Medulla oblongata (tissue), 1 donor: ENCODE measurements at regions not wholly inside any gene's neighbourhood (a gene's known extent, or its start where the extent isn't known, plus 50 kb on each side); places are given as distances from the start of the nearest gene placed in this dataset.
"Not testable (repeated sequence)": the region's sequence is repeated elsewhere in the genome, so short reads cannot be mapped to it uniquely, and the experiment has no call there.

Experiments
- DNase-seq: peaks from one replicate; pipeline ENCODE4 v3.0.0-alpha.2; 2015; ENCODE audit errors: extremely low spot score

- DNase-seq = no peak
Observed at GRCh38 chr2:228522276-228522675, 340.8 kb upstream of the SPHKAP start.

DNA sequence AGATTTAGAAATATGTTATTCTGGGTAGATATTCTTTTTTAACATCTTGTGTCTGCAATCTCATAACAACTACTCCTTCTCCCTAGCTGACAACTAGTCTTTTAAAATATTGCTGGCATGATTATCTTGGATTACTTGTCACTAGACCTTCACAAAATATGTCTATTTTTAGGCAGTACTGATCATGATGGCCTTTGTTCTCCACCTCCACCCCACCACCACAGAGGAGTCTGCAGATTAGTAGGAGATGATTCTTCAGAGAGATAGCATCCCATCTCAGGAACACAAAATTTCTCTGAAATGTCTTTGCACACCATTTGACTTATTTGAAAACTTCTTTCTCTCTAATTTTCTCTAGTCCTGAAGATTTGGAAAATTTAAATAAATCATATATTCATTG lies 338.1 kb upstream of the SPHKAP start:
- no peak for DNase-seq

- no peak for DNase-seq
Observed at GRCh38 chr2:228516019-228516418, 334.5 kb upstream of the SPHKAP start.

DNA sequence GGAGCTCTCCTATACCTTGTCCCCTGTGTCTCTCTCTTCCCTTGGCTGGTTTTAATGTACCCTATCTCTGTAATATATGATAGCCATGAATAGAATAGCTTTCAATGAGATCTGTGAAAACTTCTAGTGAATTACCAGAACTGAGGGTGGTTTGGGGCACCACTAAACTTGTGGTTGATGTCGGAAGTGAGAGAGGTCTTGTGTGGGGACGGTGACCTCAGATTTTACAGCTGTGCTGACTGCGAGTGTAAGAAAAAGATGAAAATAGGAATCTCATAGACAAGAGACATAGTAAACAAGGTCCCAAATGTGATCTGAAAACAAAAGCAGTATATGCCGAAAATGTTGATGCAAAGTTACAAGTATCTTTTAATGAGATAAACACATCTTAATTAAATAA lies 332.0 kb upstream of the SPHKAP start:
- DNase-seq = not testable (repeated sequence)

- DNase-seq = no peak
Observed at GRCh38 chr2:228509021-228509420, 327.5 kb upstream of the SPHKAP start.

DNA sequence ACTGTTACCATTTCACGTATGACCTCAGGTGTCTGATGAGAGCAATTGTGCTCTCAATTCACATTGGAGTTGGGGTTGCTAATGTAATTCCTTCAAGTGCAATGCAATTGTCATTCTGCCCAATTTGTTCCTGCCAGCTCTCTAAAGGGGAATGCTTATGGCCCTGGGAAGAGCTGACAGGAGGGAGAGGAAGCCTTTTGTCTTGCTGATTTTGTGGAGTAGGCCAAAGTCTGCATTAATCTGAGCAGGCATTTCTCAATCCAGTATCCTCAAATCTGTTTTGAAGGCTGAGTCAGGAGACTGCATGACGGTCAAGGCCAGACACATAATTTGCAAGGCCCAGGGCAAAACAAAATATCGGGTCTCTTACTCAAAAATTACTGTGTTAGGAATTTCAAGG lies 326.4 kb upstream of the SPHKAP start:
- no peak for DNase-seq

GRCh38 chr2:228507231-228507824 lies 325.8 kb upstream of the SPHKAP start:
- DNase-seq = no peak

GRCh38 chr2:228503731-228504130 lies 322.2 kb upstream of the SPHKAP start:
- no peak for DNase-seq

DNA sequence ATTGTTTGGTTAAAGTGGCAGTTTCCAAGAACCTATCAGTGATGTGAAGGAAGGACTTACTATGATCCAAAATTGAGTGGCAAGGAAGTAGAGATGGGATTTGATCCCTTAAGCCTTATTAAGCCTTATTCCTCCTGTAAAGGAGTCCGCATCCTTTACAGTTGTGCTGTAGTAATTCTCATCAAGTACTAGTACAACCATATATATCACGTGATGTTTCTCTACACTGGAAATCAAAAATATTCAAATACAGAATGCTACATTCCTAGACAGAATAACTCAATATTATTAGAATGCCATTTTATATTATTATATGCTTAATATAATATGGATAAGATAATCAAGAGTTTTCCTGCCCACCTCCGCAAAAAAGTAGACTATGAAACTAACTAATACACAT lies 312.4 kb upstream of the SPHKAP start:
- no peak for DNase-seq

DNA sequence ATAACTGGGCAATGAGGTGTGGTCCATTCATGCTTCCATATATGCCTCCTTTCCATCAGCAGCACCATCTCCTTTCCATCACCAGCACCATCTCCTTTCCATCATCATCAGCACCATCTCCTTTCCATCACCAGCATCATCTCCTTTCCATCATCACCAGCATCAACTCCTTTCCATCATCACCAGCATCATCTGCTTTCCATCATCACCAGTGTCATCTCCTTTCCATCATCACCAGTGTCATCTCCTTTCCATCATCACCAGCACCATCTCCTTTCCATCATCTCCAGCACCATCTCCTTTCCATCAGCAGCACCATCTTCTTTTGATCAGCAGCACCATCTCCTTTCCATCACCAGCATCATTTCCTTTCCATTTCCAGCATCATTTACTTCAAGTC lies 297.5 kb upstream of the SPHKAP start:
- DNase-seq = no peak

DNA sequence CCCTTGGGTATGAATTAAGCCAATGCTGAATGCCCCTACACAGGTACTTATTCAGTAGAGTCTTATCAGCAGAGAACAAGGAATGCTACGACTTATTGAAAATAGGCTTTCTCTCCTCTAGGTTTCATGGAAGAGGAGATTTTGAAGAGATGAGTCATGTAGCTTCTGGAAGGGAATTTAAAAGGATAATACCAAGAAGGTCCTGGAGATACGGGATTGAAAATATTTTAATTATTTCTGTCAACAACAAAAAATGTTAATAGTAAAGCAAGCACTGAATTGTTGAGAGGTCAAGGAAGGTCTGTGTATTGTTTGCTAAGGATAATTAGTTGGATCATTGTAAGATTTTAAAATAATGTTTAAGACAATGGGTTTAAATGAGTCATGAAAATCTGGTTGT lies 293.0 kb upstream of the SPHKAP start:
- no peak for DNase-seq

GRCh38 chr2:228469721-228470120 lies 288.2 kb upstream of the SPHKAP start:
- no peak for DNase-seq

DNA sequence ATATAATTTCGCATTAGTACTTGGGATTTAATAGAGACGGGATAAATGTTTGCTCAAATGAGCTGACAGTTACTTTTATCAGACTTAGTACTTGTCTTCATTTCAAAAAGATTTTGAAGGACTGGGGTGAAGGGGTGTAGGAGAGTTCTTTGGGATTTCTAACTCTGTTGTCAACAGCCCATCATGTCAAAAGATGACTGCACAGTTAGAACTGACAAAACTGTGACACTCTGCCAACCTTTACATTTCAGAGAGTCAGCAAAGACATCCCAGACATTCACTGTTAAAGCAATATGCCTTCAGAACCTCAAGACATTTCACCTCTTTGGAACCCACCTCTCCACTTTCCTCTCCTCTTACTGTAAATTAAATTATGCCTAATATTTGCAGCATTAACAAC lies 285.4 kb upstream of the SPHKAP start:
- no peak for DNase-seq

DNA sequence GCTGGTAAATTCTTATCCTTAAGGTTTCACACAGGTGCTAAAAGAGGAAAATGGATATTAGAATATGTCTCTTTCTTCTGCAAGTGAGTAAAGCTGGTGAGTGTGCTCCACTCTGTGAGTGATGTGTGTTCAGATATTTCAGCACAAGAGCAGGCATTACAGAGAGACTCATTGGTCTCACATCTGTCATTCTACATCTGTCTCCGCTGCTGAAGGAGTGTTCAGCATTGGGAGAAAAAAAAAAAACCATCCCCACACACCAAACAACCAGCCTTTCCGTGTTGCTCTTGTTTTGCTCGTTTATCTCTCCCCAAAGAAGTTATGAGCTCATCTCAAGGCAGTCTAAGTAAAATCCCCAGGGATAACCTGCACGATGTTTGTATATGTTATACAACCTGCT lies 283.9 kb upstream of the SPHKAP start:
- no peak for DNase-seq

- DNase-seq = no peak
Observed at GRCh38 chr2:228458364-228458763, 276.9 kb upstream of the SPHKAP start.

- no peak for DNase-seq
Observed at GRCh38 chr2:228447266-228447915, 265.9 kb upstream of the SPHKAP start.

GRCh38 chr2:228446734-228447133 lies 265.2 kb upstream of the SPHKAP start:
- DNase-seq = peak; percentile 28

- no peak for DNase-seq
Observed at GRCh38 chr2:228444161-228444560, 262.7 kb upstream of the SPHKAP start.

DNA sequence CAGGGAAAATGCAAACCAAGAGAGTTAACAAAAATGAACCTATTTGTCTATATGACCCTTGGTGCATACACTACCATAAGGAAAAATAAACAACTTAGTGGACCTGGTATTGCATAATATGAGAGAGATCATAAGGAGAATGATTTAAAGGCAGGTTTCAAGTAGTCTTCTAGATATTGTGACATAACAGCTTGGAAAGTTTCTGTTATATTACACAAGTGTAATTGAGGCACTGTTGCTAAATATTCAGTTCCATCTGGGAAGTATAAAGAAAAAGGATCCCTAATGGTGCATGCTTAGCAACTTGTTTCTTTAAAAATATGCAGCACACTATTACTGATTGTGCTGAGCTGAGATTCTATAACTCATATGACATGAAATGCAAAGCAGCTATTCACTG lies 252.2 kb upstream of the SPHKAP start:
- no peak for DNase-seq

DNA sequence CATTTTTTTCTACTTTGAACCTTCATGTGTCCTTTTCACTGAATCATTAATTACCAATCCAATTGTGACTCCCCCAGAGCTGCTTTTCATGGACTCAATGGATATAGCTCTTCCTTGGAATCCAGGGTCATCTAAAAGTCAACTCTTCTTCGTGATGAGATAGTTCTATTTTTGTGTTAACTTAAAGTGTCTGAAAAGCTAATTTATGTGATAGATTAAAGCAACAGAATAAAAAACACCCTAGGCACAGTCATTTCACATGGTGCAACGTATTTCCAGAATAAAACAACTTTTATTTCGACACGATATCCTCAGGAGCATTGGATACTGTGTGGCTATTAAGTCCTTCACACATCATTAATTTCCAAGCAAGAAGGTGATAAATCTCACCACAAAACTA lies 250.6 kb upstream of the SPHKAP start:
- DNase-seq = no peak

DNA sequence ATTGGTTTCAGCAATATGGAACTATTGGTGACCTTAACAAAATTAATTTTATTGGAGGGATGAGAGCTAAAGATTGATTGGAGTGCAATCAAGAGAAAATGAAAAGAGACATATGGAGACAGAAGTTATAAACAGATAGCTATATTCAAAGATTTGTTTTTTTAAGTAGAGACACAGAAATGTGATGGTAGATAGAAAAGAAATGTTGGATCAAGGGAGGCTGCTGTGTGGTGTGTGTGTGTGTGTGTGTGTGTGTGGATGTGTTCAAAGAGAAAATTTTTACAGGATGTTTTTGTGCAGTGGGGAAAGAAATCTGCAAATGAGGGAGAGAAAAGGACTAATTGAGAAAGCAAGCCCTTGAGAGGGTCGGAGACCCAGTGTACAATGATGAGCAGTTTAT lies 249.5 kb upstream of the SPHKAP start:
- no peak for DNase-seq

- DNase-seq = no peak
Observed at GRCh38 chr2:228426502-228427216, 245.2 kb upstream of the SPHKAP start.

- DNase-seq = not testable (repeated sequence)
Observed at GRCh38 chr2:228425411-228426060, 244.0 kb upstream of the SPHKAP start.
